MM.1S (cell line): ENCODE measurements at regions not wholly inside any gene's neighbourhood (a gene's known extent, or its start where the extent isn't known, plus 50 kb on each side); places are given as distances from the start of the nearest gene placed in this dataset.
"Not testable (repeated sequence)": the region's sequence is repeated elsewhere in the genome, so short reads cannot be mapped to it uniquely, and the experiment has no call there.

Experiments
- DNase-seq: peaks from one replicate; pipeline ENCODE4 v3.0.0-alpha.2; 2015
- H2AFZ ChIP-seq: fragments of 300-600 bp; sonication (generic); 2 replicates; pipeline ENCODE4 v1.6.0; 2016; ENCODE audit warnings: antibody characterized with exemption, low read length
- H3F3A ChIP-seq: fragments of 300-600 bp; sonication (generic); 2 replicates; pipeline ENCODE4 v1.6.1; 2016; ENCODE audit warnings: mild to moderate bottlenecking, antibody characterized with exemption, low read length, moderate library complexity, mixed read lengths; ENCODE audit not compliant: insufficient read depth
- H3K27ac ChIP-seq: fragments of 300-600 bp; sonication (generic); 2 replicates; pipeline ENCODE4 v1.5.1; 2016; ENCODE audit warnings: mild to moderate bottlenecking, low read length
- H3K27me3 ChIP-seq: fragments of 300-600 bp; sonication (generic); replicated peaks from 2 replicates; pipeline ENCODE4 v1.6.0; 2016; ENCODE audit warnings: low read length; ENCODE audit not compliant: insufficient read depth
- H3K36me3 ChIP-seq: fragments of 300-600 bp; sonication (generic); replicated peaks from 2 replicates; pipeline ENCODE4 v1.6.1; 2016; ENCODE audit warnings: mild to moderate bottlenecking, low read length, mixed read lengths; ENCODE audit not compliant: insufficient read depth
- H3K4me1 ChIP-seq: fragments of 300-600 bp; sonication (generic); 2 replicates; pipeline ENCODE4 v1.6.1; 2016; ENCODE audit warnings: low read length, mixed read lengths
- H3K4me2 ChIP-seq: fragments of 300-600 bp; sonication (generic); 2 replicates; pipeline ENCODE4 v1.6.0; 2016; ENCODE audit warnings: low read depth, low read length
- H3K4me3 ChIP-seq: fragments of 300-600 bp; sonication (generic); 2 replicates; pipeline ENCODE4 v1.5.1; 2016; ENCODE audit warnings: low read length, mixed read lengths
- H3K79me2 ChIP-seq: fragments of 300-600 bp; sonication (generic); 2 replicates; pipeline ENCODE4 v1.6.1; 2016; ENCODE audit warnings: mixed run types, low read length, mixed read lengths
- H3K9ac ChIP-seq: fragments of 300-600 bp; sonication (generic); 2 replicates; pipeline ENCODE4 v1.6.1; 2016; ENCODE audit warnings: low read length, mixed read lengths
- H3K9me2 ChIP-seq: fragments of 300-600 bp; sonication (generic); replicated peaks from 2 replicates; pipeline ENCODE4 v1.6.1; 2016; ENCODE audit warnings: mild to moderate bottlenecking, low read length, mixed read lengths; ENCODE audit not compliant: insufficient read depth
- H3K9me3 ChIP-seq: fragments of 300-600 bp; sonication (generic); replicated peaks from 2 replicates; pipeline ENCODE4 v1.6.1; 2016; ENCODE audit warnings: mild to moderate bottlenecking, low read length, mixed read lengths; ENCODE audit not compliant: insufficient read depth
- H4K20me1 ChIP-seq: fragments of 300-600 bp; sonication (generic); 2 replicates; pipeline ENCODE4 v1.6.1; 2016; ENCODE audit warnings: mild to moderate bottlenecking, low read length, moderate library complexity, mixed read lengths; ENCODE audit not compliant: insufficient read depth
- CTCF ChIP-seq: fragments of 300-600 bp; sonication (generic); IDR thresholded peaks from 2 replicates; pipeline ENCODE4 v1.5.1; 2016; ENCODE audit warnings: antibody characterized with exemption, low read length, mixed read lengths
- EZH2 ChIP-seq: fragments of 300-600 bp; sonication (generic); optimal IDR thresholded peaks from 2 replicates; pipeline ENCODE3; 2017; ENCODE audit warnings: low read depth, mild to moderate bottlenecking, antibody characterized with exemption, low read length, mixed read lengths
- EZH2phosphoT487 ChIP-seq: fragments of 300-600 bp; sonication (generic); IDR thresholded peaks from 2 replicates; pipeline ENCODE4 v1.6.1; 2018; ENCODE audit warnings: antibody characterized with exemption, low read length

- TF ChIP-seq EZH2 (no peak), CTCF (no peak), EZH2phosphoT487 (no peak)
- no peaks in the 10 kb centered on the region for H3K79me2 ChIP-seq
- no peak overlapping the region for H2AFZ ChIP-seq
- H4K20me1 ChIP-seq = no peaks in the 10 kb centered on the region
- no peaks in the 10 kb centered on the region for H3K9me3 ChIP-seq
- H3K9me2 ChIP-seq = no peaks in the 10 kb centered on the region
- H3K4me2 ChIP-seq = no peak overlapping the region
- H3K9ac ChIP-seq = no peak overlapping the region
- H3K4me3 ChIP-seq = no peak overlapping the region
- no peaks in the 10 kb centered on the region for H3K4me1 ChIP-seq
- DNase-seq = no peak
- H3F3A ChIP-seq = no peaks in the 10 kb centered on the region
- no peaks in the 10 kb centered on the region for H3K27me3 ChIP-seq
- H3K36me3 ChIP-seq = no peaks in the 10 kb centered on the region
- H3K27ac ChIP-seq = no peak overlapping the region
These were observed 612.5 kb downstream of the ACTRT1 start for GRCh38 chrX:127439676-127440075.

- no peaks in the 10 kb centered on the region for H3K9me3 ChIP-seq
- H3K27me3 ChIP-seq = no peaks in the 10 kb centered on the region
- H4K20me1 ChIP-seq = no peaks in the 10 kb centered on the region
- H2AFZ ChIP-seq = no peak overlapping the region
- H3K4me2 ChIP-seq = no peak overlapping the region
- H3K36me3 ChIP-seq = no peaks in the 10 kb centered on the region
- H3K9ac ChIP-seq = no peak overlapping the region
- H3K79me2 ChIP-seq = no peaks in the 10 kb centered on the region
- H3F3A ChIP-seq = no peaks in the 10 kb centered on the region
- H3K4me3 ChIP-seq = no peak overlapping the region
- TF ChIP-seq CTCF (no peak), EZH2phosphoT487 (no peak), EZH2 (no peak)
- no peaks in the 10 kb centered on the region for H3K9me2 ChIP-seq
- no peaks in the 10 kb centered on the region for H3K4me1 ChIP-seq
- no peak for DNase-seq
- no peak overlapping the region for H3K27ac ChIP-seq
These were observed 586.4 kb downstream of the PRR32 start for GRCh38 chrX:127405946-127406345.

- H3K4me2 ChIP-seq = no peak overlapping the region
- no peak for DNase-seq
- no peak for TF ChIP-seq EZH2
- H3K4me3 ChIP-seq = no peak overlapping the region
- H3K79me2 ChIP-seq = no peaks in the 10 kb centered on the region
- no peaks in the 10 kb centered on the region for H3K27me3 ChIP-seq
- no peak overlapping the region for H2AFZ ChIP-seq
- no peaks in the 10 kb centered on the region for H3K9me2 ChIP-seq
- no peaks in the 10 kb centered on the region for H4K20me1 ChIP-seq
- H3K9me3 ChIP-seq = no peaks in the 10 kb centered on the region
- H3K9ac ChIP-seq = no peak overlapping the region
- H3K27ac ChIP-seq = no peak overlapping the region
- no peaks in the 10 kb centered on the region for H3F3A ChIP-seq
- no peaks in the 10 kb centered on the region for H3K4me1 ChIP-seq
- no peaks in the 10 kb centered on the region for H3K36me3 ChIP-seq
These were observed 584.6 kb downstream of the PRR32 start for GRCh38 chrX:127404161-127404560.

- not testable (repeated sequence) for H3K9me3 ChIP-seq, H3K27me3 ChIP-seq, H3K27ac ChIP-seq, H3K4me2 ChIP-seq, H3K79me2 ChIP-seq, H4K20me1 ChIP-seq, DNase-seq, H3K9me2 ChIP-seq, H3F3A ChIP-seq, H3K9ac ChIP-seq, H3K4me3 ChIP-seq, H3K36me3 ChIP-seq, H3K4me1 ChIP-seq, H2AFZ ChIP-seq
These were observed 580.7 kb downstream of the PRR32 start for GRCh38 chrX:127400231-127400630.
